ENCODE measurements at regions not wholly inside any gene's neighbourhood (a gene's known extent, or its start where the extent isn't known, plus 50 kb on each side); places are given as distances from the start of the nearest gene placed in this dataset.

DNA sequence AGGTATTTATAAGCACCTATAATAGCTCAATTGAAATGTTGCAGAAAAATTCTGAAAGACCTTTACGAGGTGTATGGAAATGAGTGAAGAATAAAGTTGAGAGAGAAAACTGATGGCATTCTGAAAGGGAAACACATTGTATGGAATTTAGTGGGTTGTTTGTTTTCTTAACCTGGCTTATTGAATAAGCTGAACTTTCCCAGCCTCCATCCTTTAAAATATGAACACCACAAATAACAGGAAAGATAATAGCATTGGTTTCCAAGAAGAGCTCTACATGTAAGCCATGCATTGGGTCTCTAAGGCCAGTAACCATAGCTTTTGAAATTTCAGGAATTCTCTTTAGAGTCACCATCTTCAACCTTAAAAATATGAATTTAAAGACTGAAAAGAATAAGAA is 709.0 kb downstream of the USP25 start:
- TF ChIP-seq POLR2AphosphoS5 (IDR thresholded peaks at IDR 0.05; ENCODE audit: low read depth, low read length), result no peak
- TF ChIP-seq POLR2A (IDR thresholded peaks at IDR 0.05; ENCODE audit: low read depth, low read length), result no peak
- no peak for TF ChIP-seq TAF1 (IDR thresholded peaks at IDR 0.05; ENCODE audit: low read depth, low read length)
- no peak for TF ChIP-seq PAX5 (IDR thresholded peaks at IDR 0.05; ENCODE audit: insufficient read depth, low read length, severe bottlenecking)
